ENCODE measurements at regions not wholly inside any gene's neighbourhood (a gene's known extent, or its start where the extent isn't known, plus 50 kb on each side); places are given as distances from the start of the nearest gene placed in this dataset.

DNA sequence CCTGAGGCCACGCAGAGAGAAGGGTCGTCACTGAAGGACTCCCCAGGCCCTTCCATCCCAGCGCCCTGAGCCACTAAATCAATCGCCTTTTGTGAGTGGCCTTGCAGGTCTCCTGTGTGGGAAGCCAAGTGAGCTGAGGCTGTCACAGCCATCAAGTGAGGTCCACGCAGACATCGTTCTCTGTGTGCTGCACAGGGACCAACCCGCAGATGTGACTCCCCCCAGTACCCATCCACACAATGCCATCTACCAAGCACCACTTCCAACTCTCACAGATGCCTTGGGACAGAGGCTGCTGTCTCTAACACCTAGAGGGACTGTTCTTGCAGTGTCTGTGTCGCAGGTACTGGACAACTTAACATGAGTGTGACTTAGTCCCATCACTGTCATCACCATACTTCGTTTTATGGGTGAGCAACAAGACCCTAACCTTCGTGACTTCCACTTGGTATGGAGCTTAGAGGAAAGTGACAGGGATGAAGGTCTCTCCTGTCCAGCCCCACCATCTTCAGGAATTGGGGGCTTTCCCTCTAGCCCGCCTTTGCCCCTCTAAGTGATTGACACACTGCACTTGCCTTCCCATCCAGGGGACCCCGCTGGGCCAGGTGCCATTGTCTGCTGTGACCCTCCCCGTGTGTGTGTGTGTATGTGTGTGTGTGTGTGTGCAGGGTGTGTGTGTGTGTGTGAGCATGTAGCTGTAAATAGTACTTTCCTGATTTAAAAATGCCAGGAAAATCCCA is 51.4 kb upstream of the TMEM72 start:
- TF ChIP-seq POLR2A (IDR thresholded peaks at IDR 0.05) (no peak), POLR2AphosphoS5 (IDR thresholded peaks at IDR 0.05) (no peak), EP300 (IDR thresholded peaks at IDR 0.05) (no peak)
- TF ChIP-seq, protein P1, sequence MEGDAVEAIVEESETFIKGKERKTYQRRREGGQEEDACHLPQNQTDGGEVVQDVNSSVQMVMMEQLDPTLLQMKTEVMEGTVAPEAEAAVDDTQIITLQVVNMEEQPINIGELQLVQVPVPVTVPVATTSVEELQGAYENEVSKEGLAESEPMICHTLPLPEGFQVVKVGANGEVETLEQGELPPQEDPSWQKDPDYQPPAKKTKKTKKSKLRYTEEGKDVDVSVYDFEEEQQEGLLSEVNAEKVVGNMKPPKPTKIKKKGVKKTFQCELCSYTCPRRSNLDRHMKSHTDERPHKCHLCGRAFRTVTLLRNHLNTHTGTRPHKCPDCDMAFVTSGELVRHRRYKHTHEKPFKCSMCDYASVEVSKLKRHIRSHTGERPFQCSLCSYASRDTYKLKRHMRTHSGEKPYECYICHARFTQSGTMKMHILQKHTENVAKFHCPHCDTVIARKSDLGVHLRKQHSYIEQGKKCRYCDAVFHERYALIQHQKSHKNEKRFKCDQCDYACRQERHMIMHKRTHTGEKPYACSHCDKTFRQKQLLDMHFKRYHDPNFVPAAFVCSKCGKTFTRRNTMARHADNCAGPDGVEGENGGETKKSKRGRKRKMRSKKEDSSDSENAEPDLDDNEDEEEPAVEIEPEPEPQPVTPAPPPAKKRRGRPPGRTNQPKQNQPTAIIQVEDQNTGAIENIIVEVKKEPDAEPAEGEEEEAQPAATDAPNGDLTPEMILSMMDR (IDR thresholded peaks at IDR 0.05): no peak
